ENCODE measurements at regions not wholly inside any gene's neighbourhood (a gene's known extent, or its start where the extent isn't known, plus 50 kb on each side); places are given as distances from the start of the nearest gene placed in this dataset.

DNA sequence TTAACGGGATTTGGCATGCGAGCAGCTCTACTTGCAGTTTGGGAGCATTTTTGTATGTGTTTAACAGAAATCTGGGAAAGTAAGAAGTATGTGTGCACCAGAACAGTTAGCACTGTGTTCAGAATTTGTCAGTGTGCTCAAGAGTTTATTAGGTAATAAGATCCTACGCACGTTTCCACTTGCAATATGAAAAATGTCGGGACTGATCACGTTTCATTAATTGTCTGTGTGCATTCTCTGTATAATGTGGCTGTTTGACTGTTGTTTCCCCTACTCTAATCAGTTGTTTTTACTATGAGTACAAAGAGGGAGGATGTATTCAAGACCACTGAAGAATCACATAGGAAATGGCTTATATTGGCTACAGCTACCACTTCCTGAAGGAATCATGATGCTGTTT is 349.7 kb upstream of the POU3F2 start:
- Mint-ChIP-seq H3K36me3 (peaks cover 0 to 9% (median 0%) of the 10 kb centered on the region in 5 donors), H3K4me3 (no peak overlapping the region), H3K9me3 (peaks cover 0 to 18% (median 5%) of the 10 kb centered on the region in 11 donors), H3K27ac (no peak overlapping the region), H3K27me3 (no peaks in the 10 kb centered on the region), H3K4me1 (no peaks in the 10 kb centered on the region)
- H3K27ac ChIP-seq (ENCODE audit: low read depth, low read length), result no peak overlapping the region
- POLR2A ChIA-PET, result no interaction called here
- H3K9me3 ChIP-seq (ENCODE audit: control insufficient read depth in 2 of 3, low read length in 3 of 3), result no peaks in the 10 kb centered on the region
- ATAC-seq (no peak), DNase-seq (no peak)
- intact Hi-C loops (cut with micrococcal nuclease), result no loop called here
- CTCF ChIA-PET, result no interaction called here
- no peaks in the 10 kb centered on the region for H3K36me3 ChIP-seq (ENCODE audit: control insufficient read depth in 2 of 3, insufficient read depth in 3 of 3, low read length in 3 of 3)
- no peaks in the 10 kb centered on the region for H3K27me3 ChIP-seq (ENCODE audit: control insufficient read depth in 2 of 2, insufficient read depth in 2 of 2, low read length in 2 of 2)
- H3K4me3 ChIP-seq (ENCODE audit: low read length), result no peak overlapping the region
- H3K4me1 ChIP-seq (ENCODE audit: control insufficient read depth in 2 of 2, insufficient read depth in 2 of 2, low read length in 2 of 2), result no peaks in the 10 kb centered on the region

DNA sequence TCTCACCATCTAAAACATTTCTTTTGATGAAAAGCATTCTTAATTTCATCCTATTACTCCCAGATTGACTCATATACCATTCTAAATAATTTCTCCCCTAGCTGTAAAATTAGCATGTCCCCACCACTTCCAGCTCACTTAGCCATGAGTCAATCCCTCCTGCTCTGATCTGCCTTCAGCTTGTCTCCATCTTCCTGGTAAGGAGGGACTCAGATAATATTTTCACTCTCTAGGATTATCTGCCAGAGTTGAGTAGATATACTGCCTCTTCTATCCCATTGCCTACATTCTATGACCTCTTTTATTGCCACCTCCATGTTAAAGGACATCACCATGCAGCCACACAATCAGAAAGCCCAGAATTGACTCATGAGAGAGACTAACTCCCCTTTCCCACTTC is 348.8 kb upstream of the POU3F2 start:
- H3K27me3 Mint-ChIP-seq, result no peaks in the 10 kb centered on the region
- no peaks in the 10 kb centered on the region for H3K4me1 Mint-ChIP-seq
- ATAC-seq, result no peak
- ChIA-PET CTCF (no interaction called here), POLR2A (no interaction called here)
- H3K4me3 ChIP-seq (ENCODE audit: low read length), result no peak overlapping the region
- no peak overlapping the region for H3K27ac Mint-ChIP-seq
- H3K27me3 ChIP-seq (ENCODE audit: control insufficient read depth in 2 of 2, insufficient read depth in 2 of 2, low read length in 2 of 2), result no peaks in the 10 kb centered on the region
- intact Hi-C loops (cut with micrococcal nuclease), result no loop called here
- H3K4me1 ChIP-seq (ENCODE audit: control insufficient read depth in 2 of 2, insufficient read depth in 2 of 2, low read length in 2 of 2), result no peaks in the 10 kb centered on the region
- no peak overlapping the region for H3K27ac ChIP-seq (ENCODE audit: low read depth, low read length)
- no peak for DNase-seq
- peaks cover 0 to 4% (median 0%) of the 10 kb centered on the region in 5 donors for H3K36me3 Mint-ChIP-seq
- H3K36me3 ChIP-seq (ENCODE audit: control insufficient read depth in 2 of 3, insufficient read depth in 3 of 3, low read length in 3 of 3), result no peaks in the 10 kb centered on the region
- H3K9me3 Mint-ChIP-seq, result peaks cover 0 to 9% (median 0%) of the 10 kb centered on the region in 11 donors
- no peak overlapping the region for H3K4me3 Mint-ChIP-seq
- H3K9me3 ChIP-seq (ENCODE audit: control insufficient read depth in 2 of 3, low read length in 3 of 3), result no peaks in the 10 kb centered on the region

DNA sequence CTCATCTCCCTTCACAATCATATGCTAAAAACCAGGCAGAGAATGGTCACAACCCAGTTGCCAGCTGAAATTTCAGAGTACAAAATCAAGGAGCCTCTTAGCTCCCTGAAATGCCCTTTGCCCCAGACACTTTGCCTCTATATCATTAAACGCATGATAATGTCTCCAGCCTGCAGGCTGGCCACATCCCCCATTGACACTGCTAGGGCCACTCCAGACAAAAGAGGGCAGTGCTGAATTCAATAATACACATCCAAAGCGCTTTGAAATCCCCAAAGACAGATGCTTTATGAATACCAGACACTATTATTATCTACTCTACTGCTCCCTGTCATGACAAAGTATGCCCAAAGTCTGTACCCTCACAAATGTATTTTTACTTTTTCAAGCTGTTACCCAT is 348.3 kb upstream of the POU3F2 start:
- H3K9me3 Mint-ChIP-seq, result peaks cover 0 to 8% (median 0%) of the 10 kb centered on the region in 11 donors
- ChIA-PET POLR2A (no interaction called here), CTCF (no interaction called here)

DNA sequence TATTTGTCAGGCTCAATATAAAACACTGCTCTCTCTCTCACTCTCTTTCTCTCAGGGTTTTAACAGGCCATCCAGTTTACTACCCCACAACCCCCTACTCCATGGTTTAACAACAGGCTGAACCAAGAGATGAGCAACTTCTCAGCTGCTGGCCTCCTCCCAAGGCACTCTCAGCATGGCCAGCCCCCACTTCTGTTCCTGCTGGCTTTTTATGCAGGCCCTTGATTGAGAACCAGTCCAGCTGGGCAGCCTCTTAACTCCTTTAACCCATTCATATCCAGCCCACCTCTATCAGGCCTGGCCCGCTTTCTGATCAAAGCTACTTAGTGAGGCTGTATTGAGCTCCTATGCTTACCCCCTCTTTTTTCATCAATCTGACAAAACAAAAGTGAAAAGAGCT is 346.8 kb upstream of the POU3F2 start:
- Histone ChIP-seq H3K4me1 (ENCODE audit: control insufficient read depth in 2 of 2, insufficient read depth in 2 of 2, low read length in 2 of 2) (no peaks in the 10 kb centered on the region), H3K27ac (ENCODE audit: low read depth, low read length) (no peak overlapping the region), H3K4me3 (ENCODE audit: low read length) (no peak overlapping the region), H3K9me3 (ENCODE audit: control insufficient read depth in 2 of 3, low read length in 3 of 3) (no peaks in the 10 kb centered on the region), H3K36me3 (ENCODE audit: control insufficient read depth in 2 of 3, insufficient read depth in 3 of 3, low read length in 3 of 3) (no peaks in the 10 kb centered on the region), H3K27me3 (ENCODE audit: control insufficient read depth in 2 of 2, insufficient read depth in 2 of 2, low read length in 2 of 2) (no peaks in the 10 kb centered on the region)
- intact Hi-C loops (cut with micrococcal nuclease), result no loop called here
- H3K27me3 Mint-ChIP-seq, result no peaks in the 10 kb centered on the region
- DNase-seq (no peak), ATAC-seq (no peak)
- POLR2A ChIA-PET, result no interaction called here
- H3K9me3 Mint-ChIP-seq, result peaks cover 0 to 8% (median 0%) of the 10 kb centered on the region in 11 donors
- H3K36me3 Mint-ChIP-seq, result peaks cover 0 to 4% (median 0%) of the 10 kb centered on the region in 5 donors
- no peaks in the 10 kb centered on the region for H3K4me1 Mint-ChIP-seq
- no peak overlapping the region for H3K27ac Mint-ChIP-seq
- CTCF ChIA-PET, result no interaction called here
- H3K4me3 Mint-ChIP-seq, result no peak overlapping the region

More for the DNA sequence above, 348.3 kb upstream of the POU3F2 start:
- no peaks in the 10 kb centered on the region for H3K27me3 Mint-ChIP-seq
- intact Hi-C loops (cut with micrococcal nuclease), result no loop called here
- H3K4me3 ChIP-seq (ENCODE audit: low read length), result no peak overlapping the region
- no peaks in the 10 kb centered on the region for H3K9me3 ChIP-seq (ENCODE audit: control insufficient read depth in 2 of 3, low read length in 3 of 3)
- no peak overlapping the region for H3K27ac ChIP-seq (ENCODE audit: low read depth, low read length)
- no peak for ATAC-seq
- H3K4me3 Mint-ChIP-seq, result no peak overlapping the region
- no peak overlapping the region for H3K27ac Mint-ChIP-seq
- H3K4me1 ChIP-seq (ENCODE audit: control insufficient read depth in 2 of 2, insufficient read depth in 2 of 2, low read length in 2 of 2), result no peaks in the 10 kb centered on the region
- H3K36me3 ChIP-seq (ENCODE audit: control insufficient read depth in 2 of 3, insufficient read depth in 3 of 3, low read length in 3 of 3), result no peaks in the 10 kb centered on the region
- peaks cover 0 to 4% (median 0%) of the 10 kb centered on the region in 5 donors for H3K36me3 Mint-ChIP-seq
- H3K4me1 Mint-ChIP-seq, result no peaks in the 10 kb centered on the region
- no peak for DNase-seq
- H3K27me3 ChIP-seq (ENCODE audit: control insufficient read depth in 2 of 2, insufficient read depth in 2 of 2, low read length in 2 of 2), result no peaks in the 10 kb centered on the region

DNA sequence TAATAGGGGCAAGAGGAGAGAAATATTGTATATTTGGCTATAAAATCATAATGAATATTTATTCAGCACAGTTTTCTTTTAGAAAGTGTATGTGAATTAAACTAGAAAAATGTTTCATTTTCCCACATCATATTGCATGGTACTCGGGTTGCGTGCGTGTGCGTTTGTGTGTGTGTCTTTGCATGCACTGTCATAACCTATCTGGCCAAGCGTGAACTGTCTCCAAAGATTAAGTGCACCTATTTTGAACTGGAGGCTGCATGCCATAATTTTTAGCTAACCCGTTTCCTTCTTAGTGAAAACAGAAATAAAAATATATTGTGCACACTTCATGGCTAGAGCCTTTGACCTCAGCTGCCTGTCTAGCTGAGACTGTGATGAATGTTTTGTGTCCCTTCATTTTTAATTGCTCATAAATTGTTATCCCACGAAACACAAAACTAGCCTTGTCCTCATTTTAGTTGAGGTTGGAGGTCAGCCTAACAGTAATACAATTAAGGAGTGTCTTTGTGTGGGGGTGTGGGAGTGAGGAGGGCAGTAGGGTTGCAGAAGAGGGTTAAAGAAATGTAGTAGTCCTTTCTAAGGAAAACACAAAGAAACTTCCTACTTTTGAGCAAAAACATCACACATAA is 336.1 kb upstream of the POU3F2 start:
- DNase-seq, result no peak
- CTCF ChIA-PET, result no interaction called here
- intact Hi-C loops (cut with micrococcal nuclease), result no loop called here

DNA sequence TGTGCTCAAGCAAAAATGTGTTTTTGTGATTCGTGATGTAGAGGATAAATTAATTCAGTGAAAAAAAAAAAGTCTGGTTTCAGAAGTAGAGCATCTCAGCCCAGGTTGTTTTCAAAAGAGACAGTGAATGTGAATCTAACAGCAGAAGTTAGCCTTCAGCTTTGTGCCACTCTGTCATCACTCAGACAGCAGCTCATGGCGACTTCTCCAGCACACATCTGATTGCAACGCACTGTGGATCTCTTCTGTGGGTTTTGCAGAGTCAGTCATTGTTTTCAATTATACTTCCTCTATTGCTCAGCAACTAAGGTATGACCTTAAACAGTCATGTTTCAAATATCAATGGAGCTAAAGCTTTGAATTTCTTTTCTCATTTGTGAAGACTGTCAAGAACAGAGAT is 335.5 kb upstream of the POU3F2 start:
- no peaks in the 10 kb centered on the region for H3K36me3 ChIP-seq (ENCODE audit: control insufficient read depth in 2 of 3, insufficient read depth in 3 of 3, low read length in 3 of 3)
- ATAC-seq (no peak), DNase-seq (no peak)
- no peaks in the 10 kb centered on the region for H3K4me1 ChIP-seq (ENCODE audit: control insufficient read depth in 2 of 2, insufficient read depth in 2 of 2, low read length in 2 of 2)
- Mint-ChIP-seq H3K36me3 (no peaks in the 10 kb centered on the region), H3K4me3 (no peak overlapping the region), H3K4me1 (no peaks in the 10 kb centered on the region), H3K27ac (no peak overlapping the region), H3K9me3 (peaks cover 0 to 1% (median 0%) of the 10 kb centered on the region in 11 donors), H3K27me3 (no peaks in the 10 kb centered on the region)
- intact Hi-C loops (cut with micrococcal nuclease), result no loop called here
- H3K27me3 ChIP-seq (ENCODE audit: control insufficient read depth in 2 of 2, insufficient read depth in 2 of 2, low read length in 2 of 2), result no peaks in the 10 kb centered on the region
- no peak overlapping the region for H3K27ac ChIP-seq (ENCODE audit: low read depth, low read length)
- ChIA-PET POLR2A (no interaction called here), CTCF (no interaction called here)
- no peak overlapping the region for H3K4me3 ChIP-seq (ENCODE audit: low read length)
- no peaks in the 10 kb centered on the region for H3K9me3 ChIP-seq (ENCODE audit: control insufficient read depth in 2 of 3, low read length in 3 of 3)

More for the DNA sequence above, 336.1 kb upstream of the POU3F2 start:
- Histone ChIP-seq H3K4me1 (ENCODE audit: control insufficient read depth in 2 of 2, insufficient read depth in 2 of 2, low read length in 2 of 2) (no peaks in the 10 kb centered on the region), H3K27ac (ENCODE audit: low read depth, low read length) (no peak overlapping the region), H3K36me3 (ENCODE audit: control insufficient read depth in 2 of 3, insufficient read depth in 3 of 3, low read length in 3 of 3) (no peaks in the 10 kb centered on the region), H3K4me3 (ENCODE audit: low read length) (no peak overlapping the region), H3K27me3 (ENCODE audit: control insufficient read depth in 2 of 2, insufficient read depth in 2 of 2, low read length in 2 of 2) (no peaks in the 10 kb centered on the region), H3K9me3 (ENCODE audit: control insufficient read depth in 2 of 3, low read length in 3 of 3) (no peaks in the 10 kb centered on the region)
- no peaks in the 10 kb centered on the region for H3K4me1 Mint-ChIP-seq
- H3K27ac Mint-ChIP-seq, result no peak overlapping the region
- peaks cover 0 to 1% (median 0%) of the 10 kb centered on the region in 11 donors for H3K9me3 Mint-ChIP-seq
- ATAC-seq, result no peak
- POLR2A ChIA-PET, result no interaction called here
- H3K27me3 Mint-ChIP-seq, result no peaks in the 10 kb centered on the region
- H3K36me3 Mint-ChIP-seq, result no peaks in the 10 kb centered on the region
- no peak overlapping the region for H3K4me3 Mint-ChIP-seq

DNA sequence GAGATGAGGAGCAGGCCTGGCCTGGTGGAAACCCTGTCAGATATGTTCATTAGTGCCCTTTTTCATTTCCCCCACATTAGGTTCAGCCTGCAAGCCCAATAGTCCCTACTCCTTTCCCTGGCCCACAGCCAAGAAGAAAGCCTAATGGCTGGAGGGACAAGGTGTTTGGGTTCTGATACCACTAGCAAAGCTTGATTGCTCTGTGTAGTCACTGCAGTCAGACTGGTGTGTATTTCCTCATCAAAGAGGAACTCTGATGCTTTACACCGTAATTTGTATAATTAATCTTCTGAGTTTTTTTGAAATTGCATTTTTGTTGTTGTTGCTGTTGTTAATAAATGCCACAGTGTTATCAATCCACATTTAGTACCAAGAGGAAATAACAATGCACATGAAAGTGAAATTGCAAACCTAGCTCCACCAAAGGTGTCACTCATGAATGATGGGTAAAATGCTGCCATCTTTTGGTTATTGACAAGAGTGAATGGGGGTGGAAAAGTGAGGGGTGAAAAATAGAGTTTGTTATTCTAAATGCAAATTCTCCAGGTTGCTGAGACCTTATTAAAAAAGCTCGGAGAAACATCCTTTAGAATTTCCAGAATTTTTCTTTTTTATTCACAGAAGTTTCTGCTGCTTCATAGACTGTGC is 320.2 kb upstream of the POU3F2 start:
- Histone ChIP-seq H3K4me3 (ENCODE audit: low read length) (no peak overlapping the region), H3K27me3 (ENCODE audit: control insufficient read depth in 2 of 2, insufficient read depth in 2 of 2, low read length in 2 of 2) (no peaks in the 10 kb centered on the region), H3K36me3 (ENCODE audit: control insufficient read depth in 2 of 3, insufficient read depth in 3 of 3, low read length in 3 of 3) (no peaks in the 10 kb centered on the region), H3K4me1 (ENCODE audit: control insufficient read depth in 2 of 2, insufficient read depth in 2 of 2, low read length in 2 of 2) (no peaks in the 10 kb centered on the region), H3K27ac (ENCODE audit: low read depth, low read length) (no peak overlapping the region), H3K9me3 (ENCODE audit: control insufficient read depth in 2 of 3, low read length in 3 of 3) (no peaks in the 10 kb centered on the region)
- H3K27me3 Mint-ChIP-seq, result no peaks in the 10 kb centered on the region
- ATAC-seq (no peak), DNase-seq (no peak)
- no peaks in the 10 kb centered on the region for H3K4me1 Mint-ChIP-seq
- intact Hi-C loops (cut with micrococcal nuclease), result no loop called here
- H3K9me3 Mint-ChIP-seq, result peaks cover 0 to 10% (median 0%) of the 10 kb centered on the region in 11 donors
- ChIA-PET CTCF (no interaction called here), POLR2A (no interaction called here)
- H3K27ac Mint-ChIP-seq, result no peak overlapping the region
- no peaks in the 10 kb centered on the region for H3K36me3 Mint-ChIP-seq
- H3K4me3 Mint-ChIP-seq, result no peak overlapping the region
